WI38 (cell line): ENCODE measurements at regions not wholly inside any gene's neighbourhood (a gene's known extent, or its start where the extent isn't known, plus 50 kb on each side); places are given as distances from the start of the nearest gene placed in this dataset.

Source experiments
- H3K4me3 ChIP-seq: 2 replicates; pipeline ENCODE4 v1.5.1; 2011; ENCODE audit warnings: low read depth, mild to moderate bottlenecking, control low read depth, low read length
- CTCF ChIP-seq: IDR thresholded peaks from 2 replicates; pipeline ENCODE4 v1.5.1; 2012; ENCODE audit warnings: low read depth, mild to moderate bottlenecking, control low read depth, low read length

- H3K4me3 ChIP-seq, result no peak overlapping the region
- no peak for TF ChIP-seq CTCF
These were observed 172.6 kb upstream of the HMCN1 start for GRCh38 chr1:185561629-185562028.

GRCh38 chr1:185560760-185561159 lies 173.4 kb upstream of the HMCN1 start:
- no peak for TF ChIP-seq CTCF
- H3K4me3 ChIP-seq, result no peak overlapping the region

- no peak overlapping the region for H3K4me3 ChIP-seq
- peak; percentile 25; the same call in 1 of the 2 replicates for TF ChIP-seq CTCF
These were observed 174.4 kb upstream of the HMCN1 start for GRCh38 chr1:185559684-185560331.

GRCh38 chr1:185559151-185559550 lies 175.0 kb upstream of the HMCN1 start:
- H3K4me3 ChIP-seq, result no peak overlapping the region

GRCh38 chr1:185556561-185556960 lies 177.6 kb upstream of the HMCN1 start:
- no peak overlapping the region for H3K4me3 ChIP-seq
- TF ChIP-seq CTCF, result no peak

More at GRCh38 chr1:185559151-185559550, 175.0 kb upstream of the HMCN1 start:
- TF ChIP-seq CTCF, result no peak

- no peak for TF ChIP-seq CTCF
- no peak overlapping the region for H3K4me3 ChIP-seq
These were observed 178.4 kb upstream of the HMCN1 start for GRCh38 chr1:185555743-185556142.

- TF ChIP-seq CTCF, result no peak
These were observed 183.2 kb upstream of the HMCN1 start for GRCh38 chr1:185551008-185551407.

More at GRCh38 chr1:185551008-185551407, 183.2 kb upstream of the HMCN1 start:
- H3K4me3 ChIP-seq, result no peak overlapping the region
